Thyroid gland (tissue), 4 donors: ENCODE measurements at regions not wholly inside any gene's neighbourhood (a gene's known extent, or its start where the extent isn't known, plus 50 kb on each side); places are given as distances from the start of the nearest gene placed in this dataset.

Experiments used
- DNase-seq, 2 donors: peaks; one replicate each; pipeline ENCODE4 v3.0.0-alpha.2; 2019
- H3K27ac ChIP-seq, 3 donors: fragments of 200-600 bp; sonication (generic); 1 replicate in 2 of 3; 2 replicates in 1 of 3; pipeline ENCODE4 v1.5.1; 2016 to 2019; ENCODE audit warnings: mild to moderate bottlenecking in 1 of 3, moderate library complexity in 1 of 3
- H3K27me3 ChIP-seq: fragments of 200-600 bp; sonication (generic); one replicate; pipeline ENCODE4 v1.5.1; 2019
- H3K36me3 ChIP-seq, 2 donors: fragments of 200-600 bp; sonication (generic); one replicate each; pipeline ENCODE4 v1.5.1; 2016 to 2019
- H3K4me1 ChIP-seq, 2 donors: fragments of 200-600 bp; sonication (generic); one replicate each; pipeline ENCODE4 v1.5.1; 2017 to 2019
- H3K4me3 ChIP-seq, 3 donors: fragments of 200-600 bp; sonication (generic); replicated peaks in 1 of 3; 1 replicate in 2 of 3; 2 replicates in 1 of 3; pipeline ENCODE4 v1.5.1; 2016; ENCODE audit warnings: mild to moderate bottlenecking in 1 of 3
- H3K9me3 ChIP-seq: fragments of 200-600 bp; sonication (generic); one replicate; pipeline ENCODE4 v1.5.1; 2017
- CTCF ChIP-seq, 6 experiments: fragments of 200-600 bp in 3 of 6; fragments of 450-650 bp in 3 of 6; sonication (generic) in 3 of 6; IDR thresholded peaks; one replicate each; pipeline ENCODE4 v1.5.1; 2016 to 2019; ENCODE audit warnings: antibody characterized with exemption in 6 of 6, mild to moderate bottlenecking in 2 of 6, inconsistent platforms in 1 of 6, moderate library complexity in 1 of 6
- POLR2A ChIP-seq, 2 donors: fragments of 450-650 bp; IDR thresholded peaks; one replicate each; pipeline ENCODE4 v1.6.1; 2017; ENCODE audit warnings: antibody characterized with exemption in 2 of 2, mild to moderate bottlenecking in 2 of 2, moderate library complexity in 1 of 2
- WGBS, 2 donors: methylation state at CpG; one replicate each; pipeline ENCODE4 v1.1.5; 2017; 5-methylcytosine and 5-hydroxymethylcytosine counted together
- intact Hi-C: fragments of 100-400 bp; cut with DNase I; formaldehyde crosslinking; loops from one replicate; pipeline ENCODE4 v1.15.1; 2023

- DNase-seq = no peak
- Histone ChIP-seq H3K4me3 (no peak overlapping the region), H3K4me1 (peaks cover 0 to 7% of the 10 kb centered on the region in 2 donors), H3K36me3 (no peaks in the 10 kb centered on the region), H3K9me3 (no peaks in the 10 kb centered on the region), H3K27me3 (peaks cover 3% of the 10 kb centered on the region), H3K27ac (no peak overlapping the region)
- 79 to 81% methylated on average over 12 to 13 of the region's 13 CpGs for WGBS, 2 donors
- intact Hi-C loops = no loop called here
- TF ChIP-seq CTCF (IDR thresholded peaks at IDR 0.05) = no peak
- no peak for TF ChIP-seq POLR2A (IDR thresholded peaks at IDR 0.05)
Measured at GRCh38 chr14:101074196-101075024, 170.9 kb upstream of the RTL1 start.

- Histone ChIP-seq H3K27me3 (peaks cover 3% of the 10 kb centered on the region), H3K4me3 (no peak overlapping the region), H3K4me1 (peaks cover 0 to 7% of the 10 kb centered on the region in 2 donors), H3K9me3 (no peaks in the 10 kb centered on the region), H3K27ac (no peak overlapping the region), H3K36me3 (no peaks in the 10 kb centered on the region)
- no peak for DNase-seq
- 61% methylated on average over 9 of the region's 9 CpGs for WGBS, 2 donors
- intact Hi-C loops = no loop called here
- TF ChIP-seq POLR2A (IDR thresholded peaks at IDR 0.05) (no peak), CTCF (IDR thresholded peaks at IDR 0.05) (no peak)
Measured at GRCh38 chr14:101075025-101075800, 171.7 kb upstream of the RTL1 start.

- no peak overlapping the region for H3K27ac ChIP-seq
- no peak for DNase-seq
- no peaks in the 10 kb centered on the region for H3K36me3 ChIP-seq
- peaks cover 0 to 7% of the 10 kb centered on the region in 2 donors for H3K4me1 ChIP-seq
- H3K9me3 ChIP-seq = no peaks in the 10 kb centered on the region
- 77 to 94% methylated on average over 13 to 14 of the region's 15 CpGs for WGBS, 2 donors
- no peak overlapping the region for H3K4me3 ChIP-seq
- peaks cover 3% of the 10 kb centered on the region for H3K27me3 ChIP-seq
- intact Hi-C loops = no loop called here
- no peak for TF ChIP-seq POLR2A (IDR thresholded peaks at IDR 0.05)
- TF ChIP-seq CTCF (IDR thresholded peaks at IDR 0.05) = no peak
Measured at GRCh38 chr14:101075801-101076413, 172.4 kb upstream of the RTL1 start.

DNA sequence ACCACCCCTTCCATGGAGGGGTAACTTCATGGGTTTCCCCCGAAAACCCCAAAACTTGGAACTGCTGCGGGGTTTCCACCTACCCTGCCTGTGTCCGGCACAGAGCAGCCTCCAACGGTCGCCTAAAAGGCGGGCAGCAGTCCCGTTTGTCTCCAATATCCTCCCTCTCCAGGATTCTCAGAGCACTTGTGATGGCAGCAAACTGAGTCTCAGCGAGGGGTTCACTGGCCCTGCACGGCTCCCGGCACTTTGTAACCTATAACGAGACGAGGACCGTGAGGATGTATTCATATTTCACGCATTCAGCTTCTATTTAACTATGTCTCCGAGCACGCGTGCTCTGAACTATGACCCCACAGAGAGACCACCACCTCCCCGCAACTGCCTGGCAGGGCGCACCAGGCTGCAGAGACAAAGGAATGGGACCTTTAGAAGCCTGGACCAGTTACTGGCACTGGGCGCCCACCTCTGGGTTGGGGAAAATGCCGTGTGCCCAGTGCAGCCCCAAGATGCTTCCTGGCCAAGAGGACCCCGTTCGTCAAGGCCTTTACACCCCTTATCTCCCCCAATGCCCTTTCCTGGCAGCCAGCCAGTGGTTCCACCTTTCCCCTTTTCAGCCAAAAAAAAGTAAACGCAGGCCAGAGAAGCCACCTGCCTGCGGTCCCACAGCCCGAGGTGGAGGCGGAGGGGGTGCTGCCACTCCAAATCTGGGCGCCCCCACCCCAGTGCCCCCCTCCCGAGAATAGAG, 173.1 kb upstream of the RTL1 start:
- H3K27me3 ChIP-seq = peaks cover 3% of the 10 kb centered on the region
- no peak overlapping the region for H3K4me3 ChIP-seq
- H3K9me3 ChIP-seq = no peaks in the 10 kb centered on the region
- H3K4me1 ChIP-seq = peaks cover 0 to 7% of the 10 kb centered on the region in 2 donors
- no peaks in the 10 kb centered on the region for H3K36me3 ChIP-seq
- intact Hi-C loops = no loop called here
- WGBS, 2 donors = 74 to 82% methylated on average over 23 to 29 of the region's 29 CpGs
- TF ChIP-seq CTCF (IDR thresholded peaks at IDR 0.05) (no peak), POLR2A (IDR thresholded peaks at IDR 0.05) (no peak)
- DNase-seq = no peak
- no peak overlapping the region for H3K27ac ChIP-seq
